ENCODE measurements at regions not wholly inside any gene's neighbourhood (a gene's known extent, or its start where the extent isn't known, plus 50 kb on each side); places are given as distances from the start of the nearest gene placed in this dataset.

- no peak for TF ChIP-seq FOSL1 (IDR thresholded peaks at IDR 0.05; ENCODE audit: low read depth)
- TF ChIP-seq ZFX (IDR thresholded peaks at IDR 0.05), result no peak
- TF ChIP-seq REST (IDR thresholded peaks at IDR 0.05; ENCODE audit: low read depth), result no peak
- TF ChIP-seq MAX (IDR thresholded peaks at IDR 0.05), result no peak
- no peak for TF ChIP-seq SRF (IDR thresholded peaks at IDR 0.05; ENCODE audit: low read depth)
- no peak for TF ChIP-seq SP1 (IDR thresholded peaks at IDR 0.05; ENCODE audit: low read depth)
- TF ChIP-seq JUND (IDR thresholded peaks at IDR 0.05), result no peak
- no peak for TF ChIP-seq POLR2AphosphoS5 (IDR thresholded peaks at IDR 0.05; ENCODE audit: low read depth, low read length)
- TF ChIP-seq ATF3 (IDR thresholded peaks at IDR 0.05), result no peak
- TF ChIP-seq CBX3 (IDR thresholded peaks at IDR 0.05; ENCODE audit: low read depth), result no peak
- TF ChIP-seq RAD21 (IDR thresholded peaks at IDR 0.05; ENCODE audit: low read depth), result no peak
- TF ChIP-seq SIN3A (IDR thresholded peaks at IDR 0.05; ENCODE audit: low read depth), result no peak
- no peak for TF ChIP-seq POLR2A (IDR thresholded peaks at IDR 0.05; ENCODE audit: borderline replicate concordance, extremely low read depth, insufficient read depth, insufficient read length)
- TF ChIP-seq EZH2 (IDR thresholded peaks at IDR 0.05), result no peak
- no peak for TF ChIP-seq TCF7L2 (IDR thresholded peaks at IDR 0.05; ENCODE audit: borderline replicate concordance, extremely low read depth, insufficient read depth, insufficient read length)
- no peak for TF ChIP-seq EGR1 (IDR thresholded peaks at IDR 0.05; ENCODE audit: low read depth)
- no peak for TF ChIP-seq CEBPB (IDR thresholded peaks at IDR 0.05; ENCODE audit: low read depth)
- no peak for TF ChIP-seq EZH2phosphoT487 (IDR thresholded peaks at IDR 0.05; ENCODE audit: borderline replicate concordance)
- no peak for TF ChIP-seq ZBTB33 (IDR thresholded peaks at IDR 0.05; ENCODE audit: extremely low read depth, insufficient replicate concordance, low read length)
- TF ChIP-seq ZNF274 (IDR thresholded peaks at IDR 0.05; ENCODE audit: low read depth, low read length), result no peak
- H3K27me3 ChIP-seq (ENCODE audit: insufficient read depth, low read length), result no peaks in the 10 kb centered on the region
- BruUV-seq (replicated peaks), result no TSS peak
- H3K36me3 ChIP-seq (ENCODE audit: control insufficient read depth in 1 of 2, insufficient read depth in 2 of 2, low read length in 2 of 2), result no peaks in the 10 kb centered on the region
- H3K4me3 ChIP-seq (replicated peaks in 1 of 2; ENCODE audit: low read depth in 1 of 2, low read length in 2 of 2), result no peak overlapping the region
- no peaks in the 10 kb centered on the region for H3K79me2 ChIP-seq (ENCODE audit: insufficient read depth, low read length)
- H3K9me3 ChIP-seq (ENCODE audit: control insufficient read depth in 1 of 2, insufficient read depth in 1 of 2, low read depth in 1 of 2, low read length in 2 of 2), result no peaks in the 10 kb centered on the region
- intact Hi-C loops (cut with micrococcal nuclease), result no loop called here
- no peaks in the 10 kb centered on the region for H3K9me2 ChIP-seq (ENCODE audit: insufficient read depth)
- no peak for ATAC-seq
- no peak overlapping the region for H3K9ac ChIP-seq (ENCODE audit: low read length)
- ChIA-PET RAD21 (ENCODE audit: low non-redundant PET in 1 of 2, low total read pairs in 2 of 2, uncharacterized antibody in 2 of 2, unreplicated experiment in 2 of 2) (no interaction called here), CTCF (no interaction called here), POLR2A (no interaction called here)
- DNase-seq (ENCODE audit: low read depth, low spot score), result no peak
- no peaks in the 10 kb centered on the region for H3K4me1 ChIP-seq (ENCODE audit: control insufficient read depth in 1 of 2, insufficient read depth in 2 of 2, low read length in 2 of 2)
- H3K4me2 ChIP-seq (ENCODE audit: low read length), result no peak overlapping the region
- H3K27ac ChIP-seq (ENCODE audit: low read depth, low read length), result no peak overlapping the region
- H4K20me1 ChIP-seq (ENCODE audit: insufficient read depth), result no peaks in the 10 kb centered on the region
- no peak overlapping the region for H2AFZ ChIP-seq (ENCODE audit: low read depth, low read length, poor library complexity, severe bottlenecking)
Measured at GRCh38 chr2:204401114-204401513, 144.2 kb upstream of the PARD3B start.
